ENCODE measurements at regions not wholly inside any gene's neighbourhood (a gene's known extent, or its start where the extent isn't known, plus 50 kb on each side); places are given as distances from the start of the nearest gene placed in this dataset.

DNA sequence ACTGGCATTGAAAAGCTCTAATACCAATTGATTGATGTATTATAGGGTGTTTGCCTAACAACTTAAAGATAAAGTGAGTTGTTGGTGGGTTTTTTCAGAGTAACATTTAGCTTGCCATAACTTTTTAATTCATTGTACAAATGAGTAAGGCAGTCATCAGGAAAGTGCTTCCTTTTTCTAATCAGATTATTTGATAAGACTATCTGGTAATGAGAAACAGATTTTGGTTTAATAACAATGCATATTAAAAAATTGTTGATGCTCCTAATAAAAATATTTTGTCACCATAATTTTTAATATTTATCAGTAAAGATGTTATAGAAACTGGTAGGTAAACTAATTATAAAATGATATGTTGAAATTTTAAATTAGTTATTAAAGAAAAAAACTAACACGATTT, 51.3 kb downstream of the BLTP1 start:
- no peak for DNase-seq

- peak; percentile 16 for DNase-seq
Observed at GRCh38 chr4:122205687-122206086, 53.6 kb downstream of the BLTP1 start.

- DNase-seq, result no peak
Observed at GRCh38 chr4:122212880-122213279, 60.7 kb downstream of the BLTP1 start.

- DNase-seq, result peak; percentile 15
Observed at GRCh38 chr4:122218762-122219161, 66.6 kb downstream of the BLTP1 start.

DNA sequence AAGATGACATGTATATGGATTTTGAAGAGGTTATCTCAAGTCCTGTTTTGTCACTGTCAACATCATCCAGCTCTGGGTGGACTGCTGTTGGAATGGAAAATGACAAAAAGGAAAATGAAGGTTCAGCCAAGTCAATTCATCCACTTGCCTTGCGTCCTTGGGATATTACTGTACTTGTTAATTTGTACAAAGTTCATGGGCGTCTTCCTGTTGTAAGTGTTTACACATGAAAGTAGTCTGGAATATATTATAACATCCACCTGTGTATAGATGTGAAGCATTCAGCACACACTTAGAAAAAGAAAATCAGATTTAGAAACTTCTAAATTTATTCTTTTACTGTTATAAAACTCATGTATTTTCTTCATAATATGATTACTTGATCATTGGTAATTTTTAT, 67.2 kb downstream of the BLTP1 start:
- no peak for DNase-seq

- DNase-seq, result peak; percentile 42
Observed at GRCh38 chr4:122221322-122221721, 69.2 kb downstream of the BLTP1 start.

DNA sequence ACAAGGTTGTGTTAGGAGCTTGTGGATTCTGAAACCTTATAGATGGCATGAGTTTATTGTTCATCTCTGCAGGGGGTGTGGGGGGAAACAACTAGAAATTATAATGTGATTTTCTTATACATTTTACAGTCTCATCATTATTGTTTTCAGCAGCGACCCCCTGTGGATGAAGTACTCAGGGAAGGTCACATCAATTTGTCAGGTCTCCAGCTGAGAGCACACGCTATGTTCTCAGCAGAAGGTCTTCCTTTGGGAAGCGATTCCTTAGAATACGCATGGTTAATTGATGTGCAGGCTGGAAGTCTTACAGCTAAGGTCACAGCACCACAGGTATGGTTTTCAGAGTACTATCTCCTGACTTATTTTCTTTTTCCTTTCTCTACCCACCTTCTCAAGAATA, 72.2 kb downstream of the BLTP1 start:
- DNase-seq, result peak; percentile 17

DNA sequence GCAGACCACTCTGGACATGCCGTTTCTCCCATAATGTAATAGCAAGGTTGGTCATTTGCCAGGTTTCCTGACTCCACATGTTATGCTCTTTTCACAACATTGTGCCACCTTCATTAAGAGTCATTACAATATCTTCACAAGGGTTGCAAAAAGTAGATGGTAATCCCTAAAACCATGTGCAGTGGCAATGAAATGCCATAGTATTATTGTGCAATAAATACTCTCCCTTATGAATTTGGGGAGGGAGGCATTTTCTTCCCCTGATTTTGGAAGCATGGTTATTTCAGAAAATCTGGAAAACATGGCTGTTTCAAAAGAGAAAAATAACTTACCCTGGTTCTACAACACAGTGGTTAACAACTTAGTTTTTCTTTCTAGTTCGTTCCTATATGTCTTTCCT, 75.1 kb downstream of the BLTP1 start:
- no peak for DNase-seq

DNA sequence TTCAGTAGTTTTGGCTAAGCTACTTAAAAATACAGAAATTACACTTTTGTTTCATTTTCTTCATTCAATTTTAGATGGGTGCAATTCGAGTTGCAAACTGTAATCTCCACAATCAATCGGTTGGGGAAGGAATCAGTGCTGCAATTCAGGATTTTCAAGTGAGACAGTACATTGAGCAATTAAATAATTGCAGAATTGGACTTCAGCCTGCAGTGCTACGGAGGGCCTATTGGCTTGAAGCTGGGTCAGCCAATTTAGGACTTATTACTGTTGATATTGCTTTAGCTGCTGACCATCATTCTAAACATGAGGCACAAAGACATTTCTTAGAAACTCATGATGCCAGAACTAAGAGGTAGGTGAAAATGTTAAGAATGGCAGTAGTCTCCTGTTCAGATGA, 77.7 kb downstream of the BLTP1 start:
- no peak for DNase-seq

DNA sequence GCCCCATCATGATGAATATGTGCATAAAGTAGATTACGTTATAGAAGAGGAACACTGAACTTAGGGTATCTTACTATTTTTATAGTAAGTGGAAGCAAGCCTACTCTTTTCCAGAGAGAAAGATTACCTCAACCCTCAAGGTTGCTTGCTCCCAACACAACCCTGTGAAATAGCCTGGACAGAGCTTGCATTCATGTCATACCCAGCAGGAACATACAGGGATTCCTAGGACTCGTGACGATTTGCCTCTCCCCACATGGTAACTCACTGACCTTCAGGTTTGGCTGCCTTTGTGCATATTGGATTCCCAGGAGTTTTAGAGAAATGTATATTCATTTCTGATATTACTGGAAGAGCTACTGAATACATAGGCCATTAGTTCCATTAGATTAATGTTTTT, 80.5 kb downstream of the BLTP1 start:
- DNase-seq, result no peak

GRCh38 chr4:122234686-122235085, 82.6 kb downstream of the BLTP1 start:
- DNase-seq, result no peak

- DNase-seq, result no peak
Observed at GRCh38 chr4:122243785-122244184, 91.7 kb downstream of the BLTP1 start.

DNA sequence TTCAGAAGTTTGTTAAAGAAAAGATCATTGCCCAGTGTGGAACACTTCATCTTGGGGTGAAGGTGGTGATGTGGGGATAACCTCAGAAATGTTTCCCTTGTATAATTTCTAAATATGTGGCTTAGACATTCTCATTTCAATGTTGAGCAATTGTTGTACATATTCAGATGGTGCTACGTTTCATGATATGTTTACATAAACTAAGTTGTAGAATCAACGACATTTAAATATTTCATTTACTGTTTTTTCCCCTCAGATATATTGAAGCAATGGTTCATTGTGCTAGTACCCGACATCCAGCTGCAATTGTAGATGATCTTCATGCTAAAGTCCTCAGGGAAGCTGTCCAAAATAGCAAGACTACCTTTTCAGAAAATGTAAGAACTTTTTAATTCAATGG, 92.6 kb downstream of the BLTP1 start:
- no peak for DNase-seq

- DNase-seq, result no peak
Observed at GRCh38 chr4:122246551-122246950, 94.4 kb downstream of the BLTP1 start.

- DNase-seq, result no peak
Observed at GRCh38 chr4:122249357-122249756, 97.2 kb downstream of the BLTP1 start.

GRCh38 chr4:122252584-122252983, 100.5 kb downstream of the BLTP1 start:
- DNase-seq, result no peak

DNA sequence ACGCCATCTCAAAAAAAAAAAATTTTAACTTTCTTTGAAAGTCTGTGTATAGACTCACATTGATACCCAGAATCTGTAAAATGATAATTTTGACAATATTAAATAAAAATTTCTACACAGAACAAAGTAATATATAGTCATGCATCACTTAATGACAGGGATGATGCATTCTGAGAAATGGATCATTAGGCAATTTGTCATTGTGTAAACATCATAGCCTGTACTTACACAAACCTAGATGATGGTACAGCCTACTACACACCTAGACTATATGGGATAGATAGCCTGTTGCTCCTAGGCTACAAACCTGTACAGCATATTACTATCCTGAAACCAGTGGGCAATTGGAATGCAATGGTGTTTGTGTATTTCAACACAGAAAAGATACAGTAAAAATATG, 107.7 kb downstream of the BLTP1 start:
- no peak for DNase-seq

DNA sequence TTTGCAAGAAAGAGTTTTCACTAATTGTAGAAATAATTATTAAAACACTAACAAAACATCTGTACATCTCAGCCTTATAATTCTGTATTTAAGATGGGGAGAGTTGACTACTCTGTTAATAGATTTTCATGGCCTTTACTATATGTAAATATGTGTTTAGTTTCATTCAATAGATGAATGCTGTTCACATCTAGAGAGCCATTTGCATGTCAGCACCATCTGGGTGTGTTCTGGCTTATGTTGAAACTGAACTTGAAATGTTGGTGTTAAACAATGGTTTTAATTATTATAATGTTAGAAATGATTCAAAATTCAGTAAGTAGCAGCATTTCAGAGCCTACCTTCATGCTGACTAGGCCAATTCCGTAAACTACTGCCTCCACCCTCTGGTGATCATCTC, 102.5 kb upstream of the ADAD1 start:
- DNase-seq, result no peak

DNA sequence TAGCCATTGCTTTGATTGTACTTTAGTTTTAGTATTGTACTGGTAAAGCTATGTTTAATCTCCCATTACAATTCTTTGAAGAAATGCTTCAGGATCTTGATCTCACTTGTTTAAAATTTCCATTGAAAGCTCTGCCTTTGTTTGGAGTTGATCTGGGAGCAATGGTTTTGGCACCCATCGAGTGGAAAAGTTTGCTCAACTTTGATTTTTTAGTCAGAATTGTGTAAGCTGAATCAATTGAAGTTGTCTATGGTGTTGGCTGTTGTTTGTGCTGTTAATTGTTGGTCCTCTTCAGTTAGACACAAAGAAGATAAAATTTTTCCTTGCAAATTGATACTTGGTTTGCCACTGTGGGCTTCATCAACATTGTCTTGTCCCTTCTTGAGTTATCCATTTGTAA, 99.8 kb upstream of the ADAD1 start:
- no peak for DNase-seq

DNA sequence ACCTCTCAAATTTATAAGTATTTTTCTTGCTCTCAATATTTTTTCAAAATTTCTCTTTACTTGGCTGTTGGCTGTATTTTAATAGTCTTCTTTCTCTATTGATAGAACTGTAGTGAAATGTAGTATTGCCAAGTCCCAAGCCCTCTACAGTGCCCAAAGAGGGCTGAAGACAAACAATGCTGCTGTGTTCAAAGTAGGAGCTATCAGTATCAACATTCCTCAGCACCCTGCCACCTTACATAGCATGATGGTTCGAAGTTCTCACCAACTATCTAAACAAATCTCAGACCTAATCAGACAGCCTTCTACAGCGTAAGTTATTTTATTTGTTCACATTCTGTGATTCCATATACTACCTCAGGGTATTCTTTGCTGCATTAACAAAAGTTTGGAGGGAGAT, 99.1 kb upstream of the ADAD1 start:
- no peak for DNase-seq

GRCh38 chr4:122285285-122285684, 93.5 kb upstream of the ADAD1 start:
- DNase-seq, result no peak

DNA sequence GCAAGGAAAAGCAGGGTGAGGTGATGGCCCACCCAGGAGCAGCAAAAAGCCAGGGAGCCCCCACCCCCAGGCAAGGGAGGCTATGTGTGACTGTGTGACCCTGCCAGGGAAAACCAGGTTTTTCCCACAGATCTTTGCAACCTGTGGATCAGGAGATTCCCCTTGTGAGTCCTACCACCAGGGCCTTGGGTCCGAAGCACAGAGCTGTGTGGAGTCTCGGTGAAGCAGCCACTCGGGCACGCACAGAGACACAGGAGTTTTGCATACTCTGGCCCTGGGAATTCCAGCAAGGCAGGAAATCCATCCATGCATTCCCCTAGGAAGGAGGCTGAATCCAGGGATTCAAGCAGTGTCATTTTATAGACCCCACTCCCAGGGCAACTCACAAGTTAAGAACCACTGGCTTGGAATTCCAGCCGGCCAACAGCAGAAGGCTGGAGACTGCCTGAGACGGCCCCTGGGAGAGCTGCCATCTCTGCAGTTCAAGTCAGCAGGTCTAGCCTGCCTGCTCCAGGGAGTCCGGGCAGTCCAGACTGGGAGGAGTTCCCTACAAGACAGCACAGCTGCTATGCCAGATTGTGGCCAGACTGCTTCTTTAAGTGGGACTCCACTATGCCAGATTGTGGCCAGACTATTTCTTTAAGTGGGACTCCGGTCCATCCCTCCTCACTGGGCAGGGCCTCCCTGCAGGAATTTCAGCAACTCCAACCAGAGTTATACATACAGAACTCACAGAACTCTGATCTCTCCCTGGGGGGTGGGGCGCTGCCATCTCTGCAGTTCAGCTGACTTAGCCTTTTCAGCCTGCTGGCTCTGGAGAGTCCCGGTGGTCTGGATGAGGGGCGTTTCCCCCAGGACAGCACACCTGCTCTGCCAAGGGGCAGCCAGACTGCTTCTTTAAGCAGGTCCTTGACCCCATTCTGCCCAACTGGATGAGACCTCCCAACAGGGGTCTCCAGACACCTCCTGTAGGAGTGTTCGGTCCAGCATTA, 85.1 kb upstream of the ADAD1 start:
- no peak for DNase-seq

DNA sequence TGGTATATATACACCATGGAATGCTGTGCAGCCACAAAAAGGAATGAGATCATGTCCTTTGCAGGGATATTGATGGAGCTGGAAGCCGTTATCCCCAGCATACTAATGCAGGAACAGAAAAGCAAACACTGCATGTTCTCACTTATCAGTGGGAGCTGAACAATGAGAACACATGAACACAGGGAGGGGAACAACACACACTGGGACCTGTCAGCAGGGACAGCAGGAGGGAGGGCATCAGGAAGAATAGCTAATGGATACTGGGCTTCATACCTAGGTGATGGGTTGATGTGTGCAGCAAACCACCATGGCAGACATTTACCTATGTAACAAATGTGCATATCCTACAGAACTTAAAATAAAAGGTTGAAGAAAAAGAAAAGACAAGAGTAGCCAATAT, 81.1 kb upstream of the ADAD1 start:
- no peak for DNase-seq

DNA sequence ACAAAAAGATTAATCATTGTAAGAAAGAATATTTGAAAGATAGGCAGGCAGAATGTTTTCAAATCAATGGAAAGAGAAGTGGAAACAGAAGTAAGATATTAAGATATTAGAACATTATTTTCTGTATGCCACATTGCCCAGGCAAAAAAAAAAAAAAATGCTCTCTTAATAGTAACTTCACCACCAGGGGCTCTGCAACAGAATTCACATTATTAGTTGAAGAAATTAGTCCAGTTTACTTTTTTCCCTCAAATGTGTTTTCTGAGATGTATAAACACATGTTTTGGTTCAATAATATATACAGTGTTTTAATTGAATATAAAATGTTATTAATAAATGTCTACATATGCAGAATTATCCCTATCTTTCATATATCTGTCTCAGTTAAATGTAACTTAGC, 78.0 kb upstream of the ADAD1 start:
- DNase-seq, result no peak

GRCh38 chr4:122305853-122306252, 73.0 kb upstream of the ADAD1 start:
- DNase-seq, result no peak

Data from CD4-positive, alpha-beta T cell treated with Interleukin-17A for 1 hour (primary cell).